Endothelial cell of umbilical vein (primary cell): ENCODE measurements at regions not wholly inside any gene's neighbourhood (a gene's known extent, or its start where the extent isn't known, plus 50 kb on each side); places are given as distances from the start of the nearest gene placed in this dataset.

Experiments used
- BruUV-seq: library from RNA; stranded (reverse); fragments of 400-500 nt; replicated peaks from 2 replicates; lab custom pipeline; 2021; lab: Mats Ljungman, UMichigan
- CTCF ChIA-PET: fragments of 300-600, 350-600 bp; sonication (Branson Sonifier 250); formaldehyde crosslinking; loops from one replicate; lab custom pipeline; 2021; ENCODE audit warnings: antibody characterized with exemption, inconsistent platforms; lab: Charles Lee
- POLR2A ChIA-PET: fragments of 300-600, 350-600 bp; sonication (Branson Sonifier 250); formaldehyde crosslinking; loops from one replicate; lab custom pipeline; 2021; ENCODE audit warnings: antibody characterized with exemption, inconsistent platforms; lab: Charles Lee
- DNase-seq: peaks from one replicate; pipeline ENCODE4 v3.0.0-alpha.2; 2011; ENCODE audit warnings: low read depth, low spot score
- FAIRE-seq: peaks from 2 replicates; lab custom pipeline; 2011; peaks lifted over from hg19 to GRCh38; lab: Jason Lieb, UNC
- H2AFZ ChIP-seq: 2 replicates; pipeline ENCODE4 v1.6.0; 2012; ENCODE audit warnings: low read depth, low read length, control low read depth, inconsistent platforms
- H3K27ac ChIP-seq: 2 replicates; pipeline ENCODE4 v1.5.1; 2011; ENCODE audit warnings: low read depth, mild to moderate bottlenecking, control low read depth, low read length, moderate library complexity; ENCODE audit not compliant: insufficient read depth
- H3K27me3 ChIP-seq, 2 experiments: 2 replicates each; pipeline versions ENCODE4 v1.6.0 to v1.6.1; 2011; ENCODE audit warnings: low read length in 2 of 2, mixed read lengths in 1 of 2; ENCODE audit not compliant: control insufficient read depth in 2 of 2, insufficient read depth in 2 of 2
- H3K36me3 ChIP-seq, 2 experiments: 2 replicates in 1 of 2; 3 replicates in 1 of 2; pipeline ENCODE4 v1.5.1; 2011; ENCODE audit warnings: low read length in 2 of 2, mild to moderate bottlenecking in 1 of 2, moderate library complexity in 1 of 2; ENCODE audit not compliant: control insufficient read depth in 2 of 2, insufficient read depth in 2 of 2; ENCODE audit errors: extremely low read depth in 1 of 2
- H3K4me1 ChIP-seq: 3 replicates; pipeline ENCODE4 v1.5.1; 2011; ENCODE audit warnings: mild to moderate bottlenecking, low read length; ENCODE audit not compliant: control insufficient read depth, insufficient read depth; ENCODE audit errors: extremely low read depth
- H3K4me2 ChIP-seq: 2 replicates; pipeline ENCODE4 v1.6.1; 2011; ENCODE audit warnings: low read length, control low read depth, mixed read lengths; ENCODE audit not compliant: insufficient read depth
- H3K4me3 ChIP-seq, 3 experiments: fragments of 200-600 bp in 1 of 3; sonication (generic), shearing (Covaris generic) in 1 of 3; replicated peaks in 1 of 3; 2 replicates each; pipeline ENCODE4 v1.5.1; 2011 to 2016; ENCODE audit warnings: control low read depth in 3 of 3, low read length in 3 of 3, mild to moderate bottlenecking in 2 of 3, inconsistent platforms in 1 of 3, low read depth in 1 of 3, moderate library complexity in 1 of 3; ENCODE audit not compliant: insufficient read depth in 1 of 3
- H3K79me2 ChIP-seq: 2 replicates; pipeline ENCODE4 v1.6.0; 2012; ENCODE audit warnings: low read length, inconsistent platforms; ENCODE audit not compliant: control insufficient read depth, insufficient read depth
- H3K9ac ChIP-seq: replicated peaks from 2 replicates; pipeline ENCODE3; 2011; ENCODE audit warnings: low read length, control low read depth; ENCODE audit not compliant: insufficient read depth; ENCODE audit errors: extremely low read depth
- H3K9me1 ChIP-seq: replicated peaks from 3 replicates; pipeline ENCODE4 v1.6.0; 2011; ENCODE audit warnings: mild to moderate bottlenecking, low read length; ENCODE audit not compliant: control insufficient read depth, insufficient read depth; ENCODE audit errors: extremely low read depth
- H3K9me3 ChIP-seq: replicated peaks from 2 replicates; pipeline ENCODE4 v1.5.1; 2012; ENCODE audit warnings: low read length, inconsistent platforms; ENCODE audit not compliant: control insufficient read depth, insufficient read depth
- H4K20me1 ChIP-seq: replicated peaks from 2 replicates; pipeline ENCODE3; 2011; ENCODE audit warnings: mild to moderate bottlenecking, low read length; ENCODE audit not compliant: control insufficient read depth, insufficient read depth; ENCODE audit errors: extremely low read depth
- CTCF ChIP-seq, 2 donors: IDR thresholded peaks; 1 replicate in 1 of 2; 2 replicates in 1 of 2; pipeline ENCODE4 v1.5.1; 2011; ENCODE audit warnings: low read length in 2 of 2, mild to moderate bottlenecking in 2 of 2, moderate library complexity in 2 of 2, control low read depth in 1 of 2, inconsistent platforms in 1 of 2, low read depth in 1 of 2; ENCODE audit not compliant: insufficient read depth in 1 of 2; ENCODE audit errors: extremely low read depth in 1 of 2
- EZH2 ChIP-seq: IDR thresholded peaks from 2 replicates; pipeline ENCODE4 v1.6.1; 2012; ENCODE audit warnings: borderline replicate concordance, low read depth, mild to moderate bottlenecking, moderate library complexity, low read length, inconsistent platforms; ENCODE audit not compliant: severe bottlenecking
- FOS ChIP-seq: IDR thresholded peaks from 2 replicates; pipeline ENCODE4 v1.6.1; 2011; ENCODE audit warnings: mild to moderate bottlenecking, low read length, moderate library complexity, borderline replicate concordance; ENCODE audit not compliant: insufficient read depth
- GATA2 ChIP-seq: IDR thresholded peaks from 2 replicates; pipeline ENCODE4 v1.7.0; 2011; ENCODE audit warnings: low read depth, mild to moderate bottlenecking, moderate library complexity, mixed read lengths, low read length; ENCODE audit not compliant: insufficient read length, insufficient read depth
- JUN ChIP-seq: IDR thresholded peaks from 2 replicates; pipeline ENCODE4 v1.6.1; 2011; ENCODE audit warnings: borderline replicate concordance, low read depth; ENCODE audit not compliant: insufficient read length, insufficient read depth
- MAX ChIP-seq: IDR thresholded peaks from 2 replicates; pipeline ENCODE4 v1.6.1; 2011; ENCODE audit not compliant: insufficient read depth, insufficient read length
- MYC ChIP-seq: IDR thresholded peaks from one replicate; pipeline ENCODE4 v1.6.1; 2011; ENCODE audit warnings: mild to moderate bottlenecking, low read depth, low read length
- POLR2A ChIP-seq: IDR thresholded peaks from 2 replicates; pipeline ENCODE4 v1.6.1; 2012; ENCODE audit warnings: low read depth, mild to moderate bottlenecking, control low read depth, low read length
- POLR2AphosphoS5 ChIP-seq: IDR thresholded peaks from 2 replicates; pipeline ENCODE4 v1.6.1; 2012; ENCODE audit warnings: low read depth, mild to moderate bottlenecking, control low read depth, low read length, moderate library complexity; ENCODE audit not compliant: insufficient read depth
- dilution Hi-C: fragments of 300-500 bp; cut with MboI; formaldehyde crosslinking; loops from one replicate; pipeline ENCODE4 v1.15.0; 2019; ENCODE audit warnings: low sequenced_read_pairs; ENCODE audit not compliant: extremely low pct_ligation_motif_present
- intact Hi-C: fragments of 100-400 bp; cut with micrococcal nuclease; formaldehyde crosslinking; loops from one replicate; pipeline ENCODE4 v1.10.0; 2022

- Histone ChIP-seq H3K4me2 (no peak overlapping the region), H3K9me1 (no peaks in the 10 kb centered on the region), H3K27ac (no peak overlapping the region), H3K9ac (no peak overlapping the region), H3K9me3 (no peaks in the 10 kb centered on the region), H2AFZ (no peak overlapping the region), H3K4me1 (no peaks in the 10 kb centered on the region), H3K79me2 (no peaks in the 10 kb centered on the region), H3K36me3 (no peaks in the 10 kb centered on the region), H3K4me3 (no peak overlapping the region), H3K27me3 (no peaks in the 10 kb centered on the region), H4K20me1 (no peaks in the 10 kb centered on the region)
- no peak for TF ChIP-seq FOS
- no peak for TF ChIP-seq POLR2A
- no peak for TF ChIP-seq EZH2
- no peak for TF ChIP-seq MAX
- no peak for TF ChIP-seq GATA2
- TF ChIP-seq CTCF (IDR thresholded peaks at IDR 0.05; ENCODE audit: extremely low read depth in 1 of 2, insufficient read depth in 1 of 2, low read depth in 1 of 2, low read length in 2 of 2) = no peak
- no peak for TF ChIP-seq POLR2AphosphoS5
- no peak for TF ChIP-seq MYC
- TF ChIP-seq JUN = no peak
- DNase-seq (no peak), FAIRE-seq (no peak)
- POLR2A ChIA-PET = no interaction called here
- dilution Hi-C loops = no loop called here
- BruUV-seq = no TSS peak
- CTCF ChIA-PET = no interaction called here
- intact Hi-C loops = no loop called here
Observed at GRCh38 chr2:144896341-144896740, 376.4 kb upstream of the ZEB2 start.
